ENCODE measurements at regions not wholly inside any gene's neighbourhood (a gene's known extent, or its start where the extent isn't known, plus 50 kb on each side); places are given as distances from the start of the nearest gene placed in this dataset.
A peak's percentile ranks its signal among the peaks of the same experiment; 100 is the strongest.

DNA sequence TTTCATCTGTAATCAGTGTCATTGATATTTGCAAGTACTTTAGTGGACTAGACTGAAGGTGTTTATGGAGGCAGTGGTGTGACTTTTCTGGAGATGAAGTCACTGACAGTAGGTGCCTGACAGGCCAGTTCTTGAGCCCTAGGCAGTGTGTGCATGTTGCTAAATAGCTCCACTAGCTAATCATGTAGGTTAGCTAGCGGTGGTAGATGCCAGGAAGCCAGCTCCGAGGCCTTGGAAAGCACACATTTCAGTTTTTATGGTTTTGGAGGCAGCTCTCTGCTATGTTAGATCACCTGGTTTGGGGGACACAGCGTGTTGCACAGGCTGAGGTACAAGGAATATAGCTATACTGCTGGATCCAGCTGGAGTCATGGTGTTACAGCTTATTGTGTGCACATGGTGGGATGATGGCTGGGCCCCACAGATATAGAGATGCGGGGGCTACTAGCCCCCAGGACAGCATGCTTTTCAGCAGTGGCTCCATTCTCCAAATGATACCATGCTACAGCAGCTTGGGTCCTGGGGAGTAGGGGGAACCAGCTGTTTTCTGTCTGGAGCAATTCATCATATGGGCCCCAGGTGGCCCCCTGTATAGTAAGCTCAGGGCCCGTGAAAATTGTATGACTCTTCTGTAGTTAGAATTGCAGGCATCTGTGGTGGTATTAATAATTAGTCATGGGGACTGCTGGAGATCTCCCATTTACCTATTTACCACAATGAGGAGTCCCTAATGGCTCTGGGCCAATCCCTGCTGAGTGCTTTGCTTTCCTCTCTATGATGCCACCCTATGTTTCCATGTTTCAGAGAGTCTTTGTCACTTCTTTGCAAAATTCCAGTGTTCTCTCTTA, 367.2 kb upstream of the LMO3 start:
- no peak for DNase-seq

DNA sequence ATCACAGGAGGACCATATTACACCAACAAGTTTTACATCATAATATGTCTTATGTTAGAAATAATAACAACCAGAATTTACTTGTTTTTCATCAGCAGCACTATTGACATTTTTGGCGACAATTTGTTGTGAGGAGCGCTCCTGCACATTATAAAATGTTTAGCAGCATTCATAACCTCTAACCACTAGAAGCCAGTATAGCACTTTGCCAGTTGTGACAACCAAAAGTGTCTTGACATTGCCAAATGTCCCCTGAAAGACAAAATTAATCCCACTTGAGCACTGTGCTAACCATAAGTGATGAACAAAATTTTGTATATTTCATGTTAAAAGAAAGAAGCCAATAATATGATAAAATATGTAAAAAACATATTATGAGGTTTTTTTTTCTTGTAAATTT, 356.9 kb upstream of the LMO3 start:
- DNase-seq, result no peak

DNA sequence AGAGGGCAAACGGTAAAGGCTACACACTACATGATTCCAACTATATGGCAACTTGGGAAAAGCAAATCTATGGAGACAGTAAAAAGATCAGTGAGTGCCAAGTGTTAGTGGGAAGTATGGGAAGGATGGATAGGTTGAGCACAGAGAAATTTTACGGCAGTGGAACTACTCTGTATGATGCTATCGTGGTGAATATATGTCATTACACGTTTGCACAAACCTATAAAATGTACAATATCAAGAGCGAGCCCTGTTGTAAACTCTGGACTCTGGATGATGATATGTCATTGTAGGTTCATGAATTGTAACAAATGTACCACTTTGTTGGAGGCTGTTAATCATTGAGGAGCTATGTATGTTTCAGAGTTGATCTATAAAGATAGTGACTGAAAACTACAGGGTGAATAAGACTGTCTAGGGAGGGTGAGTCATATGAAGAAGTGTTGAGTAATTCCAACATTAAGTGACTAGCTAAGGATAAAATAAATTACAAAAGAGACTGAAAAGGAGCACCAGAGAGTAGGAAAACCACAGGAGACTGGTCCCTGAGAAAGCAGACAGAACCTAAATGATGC, 349.2 kb upstream of the LMO3 start:
- DNase-seq, result no peak

DNA sequence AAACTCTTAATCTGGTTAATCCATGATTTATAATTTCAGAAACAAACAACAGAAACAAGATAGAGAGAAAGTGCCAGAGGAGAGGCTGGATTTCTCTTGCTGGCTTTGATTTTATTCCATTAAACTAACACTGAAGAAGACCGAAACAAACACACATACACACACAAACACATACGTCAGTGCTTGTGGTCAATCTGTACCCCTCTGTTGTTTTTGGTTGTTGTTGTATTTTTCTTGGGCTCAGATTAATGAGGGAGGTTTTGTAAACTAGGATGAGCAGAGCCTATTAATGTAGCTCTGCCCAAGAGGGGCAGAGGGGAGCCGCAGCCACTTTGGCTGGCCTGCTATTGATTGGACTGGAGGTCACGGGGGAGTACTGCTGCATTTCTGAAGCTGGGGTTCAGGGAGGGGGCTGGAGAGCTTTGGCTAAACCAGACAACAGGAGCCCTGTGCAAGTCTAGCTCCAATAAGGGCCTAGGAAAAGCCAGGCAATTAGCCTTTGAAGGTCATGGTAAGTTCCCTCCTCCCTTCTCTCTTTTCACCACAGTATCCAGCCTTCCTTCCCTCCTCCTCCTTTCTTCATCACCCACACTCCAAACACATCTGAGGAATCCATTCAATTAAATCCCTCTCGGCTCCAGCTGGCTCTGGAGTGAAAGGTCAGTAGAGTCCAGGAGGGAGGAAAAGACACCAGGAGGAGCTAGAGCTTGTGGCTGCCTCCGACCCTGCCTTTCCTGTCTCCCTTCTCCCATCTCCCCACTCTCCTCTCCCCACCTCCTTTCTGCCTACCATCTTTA, 344.1 kb upstream of the LMO3 start:
- DNase-seq, result no peak

DNA sequence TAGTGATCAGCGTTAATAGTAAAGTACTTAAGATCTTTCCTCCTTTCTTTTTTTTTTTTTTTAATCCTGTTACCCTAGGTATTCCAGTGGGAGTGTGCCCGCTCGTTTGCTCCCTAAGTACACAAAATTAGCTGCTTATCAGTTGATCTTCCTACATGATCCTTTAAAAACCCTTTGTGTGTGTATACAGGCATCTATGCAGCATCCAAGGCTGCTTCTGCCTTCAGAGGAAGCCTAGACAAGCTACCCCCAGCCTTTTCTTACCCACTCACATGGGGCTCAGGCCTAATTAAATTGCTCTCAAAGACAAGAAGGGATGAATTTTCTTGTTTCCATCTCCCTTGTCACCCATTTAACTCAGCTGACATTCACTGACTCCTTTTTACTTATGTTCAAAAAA, 343.4 kb upstream of the LMO3 start:
- DNase-seq, result no peak

DNA sequence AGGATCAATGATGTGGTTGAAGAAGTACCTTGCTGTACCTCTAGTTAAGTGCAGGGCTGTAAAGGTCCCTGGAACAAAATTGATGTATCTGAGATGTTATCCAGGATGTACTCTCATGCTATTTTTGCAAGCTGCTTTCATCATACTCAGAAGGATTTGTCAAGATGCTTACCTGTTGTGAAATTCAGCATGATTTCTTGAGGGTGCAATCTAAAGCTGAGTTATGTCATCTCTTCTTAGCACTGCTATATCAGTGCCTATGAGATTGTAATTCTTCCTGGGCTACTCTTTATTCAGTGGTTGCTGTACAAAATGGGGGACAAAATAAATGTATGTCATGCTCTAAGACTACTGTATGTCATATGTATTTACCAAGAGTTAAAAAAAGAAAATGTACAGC, 340.7 kb upstream of the LMO3 start:
- no peak for DNase-seq

DNA sequence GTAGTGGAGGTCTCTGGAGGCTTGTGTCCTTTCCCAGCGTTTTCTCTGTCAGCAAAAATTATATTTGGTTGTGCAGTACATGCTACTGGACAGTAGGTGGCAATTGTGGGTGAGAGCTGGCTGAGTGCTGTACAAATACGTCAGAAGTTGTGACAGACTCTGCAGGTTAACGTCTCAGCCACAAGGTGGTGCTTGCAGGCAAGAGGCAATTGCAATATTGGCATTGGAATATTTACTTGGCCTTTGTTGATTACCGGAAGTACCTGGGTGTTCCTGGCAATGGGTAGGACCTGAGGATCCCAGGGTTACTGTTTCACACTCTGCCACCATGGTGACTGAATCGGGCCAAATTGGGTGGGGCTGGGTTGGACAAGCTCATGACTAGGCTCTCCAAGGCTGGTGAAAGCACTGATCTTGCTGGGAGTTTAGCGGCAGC, 333.9 kb upstream of the LMO3 start:
- peak; percentile 19 for DNase-seq

DNA sequence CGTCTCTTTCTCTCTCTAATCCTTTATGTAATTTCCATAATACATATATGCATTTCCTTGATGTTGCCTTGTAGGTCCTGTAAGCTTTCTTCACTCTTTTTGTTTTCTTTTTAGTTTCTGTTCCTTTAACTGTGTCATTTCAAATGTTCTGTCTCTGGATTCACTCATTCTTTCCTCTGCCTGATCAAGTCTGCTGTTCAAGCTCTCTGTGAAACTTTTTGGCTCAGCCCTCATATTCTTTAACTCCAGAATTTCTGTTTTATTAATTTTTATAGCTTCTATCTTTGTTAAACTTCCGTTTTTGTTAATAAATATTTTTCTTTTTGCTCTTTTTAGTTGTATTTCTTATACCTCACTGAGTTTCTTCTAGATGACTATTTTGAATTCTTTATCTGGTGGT, 321.3 kb upstream of the LMO3 start:
- no peak for DNase-seq

DNA sequence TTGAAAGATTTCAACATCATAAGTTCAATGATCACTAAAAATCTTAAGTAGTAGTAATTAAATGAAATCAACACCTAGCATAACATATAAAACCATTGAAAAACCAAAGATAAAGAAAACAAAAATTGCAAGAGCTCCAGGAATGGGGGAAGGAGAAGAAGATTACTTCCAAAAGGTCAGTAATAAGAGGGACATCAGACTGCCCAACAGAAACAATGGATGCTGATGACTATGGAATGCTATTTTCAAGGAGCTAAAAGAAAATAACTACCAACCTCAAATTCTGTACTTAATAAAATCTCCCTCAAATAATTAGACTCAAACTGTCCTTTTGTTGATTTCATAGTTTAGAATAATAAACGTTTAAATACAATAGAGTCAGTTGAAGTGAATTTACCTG, 314.5 kb upstream of the LMO3 start:
- no peak for DNase-seq

DNA sequence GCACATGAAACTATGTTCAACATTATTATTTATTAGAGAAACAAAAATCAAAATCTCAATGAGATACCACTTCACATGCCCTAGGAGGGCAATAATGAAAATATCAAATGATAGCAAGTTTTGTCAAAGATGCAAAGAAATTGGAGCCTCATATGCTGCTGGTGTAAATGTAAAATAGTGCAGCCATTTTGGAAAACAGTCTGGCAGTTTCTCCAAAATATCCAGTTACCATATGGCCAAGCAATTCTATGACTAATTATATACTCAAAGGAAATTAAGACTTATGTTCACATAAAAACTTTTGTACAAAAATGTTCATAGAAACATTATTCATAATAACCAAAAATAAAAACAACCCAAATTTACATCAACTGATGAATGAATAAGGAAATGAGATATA, 313.6 kb upstream of the LMO3 start:
- no peak for DNase-seq

DNA sequence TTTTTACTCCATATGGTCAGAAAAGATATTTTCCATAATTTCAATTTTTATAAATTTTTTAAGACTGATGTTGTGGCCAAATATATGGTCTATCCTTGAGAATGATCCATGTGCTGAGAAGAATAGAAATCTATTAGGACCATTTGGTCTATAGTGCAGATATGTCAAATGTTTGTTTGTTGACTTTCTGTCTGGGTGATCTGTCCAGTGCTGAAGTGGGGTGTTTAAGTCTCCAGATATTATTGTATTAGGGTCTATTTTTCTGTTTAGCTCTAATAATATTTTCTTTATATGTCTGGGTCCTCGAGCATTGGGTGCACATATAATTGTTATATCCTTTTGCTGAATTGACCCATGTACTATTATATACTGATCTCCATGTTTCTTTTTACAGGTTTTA, 308.9 kb upstream of the LMO3 start:
- DNase-seq, result no peak

DNA sequence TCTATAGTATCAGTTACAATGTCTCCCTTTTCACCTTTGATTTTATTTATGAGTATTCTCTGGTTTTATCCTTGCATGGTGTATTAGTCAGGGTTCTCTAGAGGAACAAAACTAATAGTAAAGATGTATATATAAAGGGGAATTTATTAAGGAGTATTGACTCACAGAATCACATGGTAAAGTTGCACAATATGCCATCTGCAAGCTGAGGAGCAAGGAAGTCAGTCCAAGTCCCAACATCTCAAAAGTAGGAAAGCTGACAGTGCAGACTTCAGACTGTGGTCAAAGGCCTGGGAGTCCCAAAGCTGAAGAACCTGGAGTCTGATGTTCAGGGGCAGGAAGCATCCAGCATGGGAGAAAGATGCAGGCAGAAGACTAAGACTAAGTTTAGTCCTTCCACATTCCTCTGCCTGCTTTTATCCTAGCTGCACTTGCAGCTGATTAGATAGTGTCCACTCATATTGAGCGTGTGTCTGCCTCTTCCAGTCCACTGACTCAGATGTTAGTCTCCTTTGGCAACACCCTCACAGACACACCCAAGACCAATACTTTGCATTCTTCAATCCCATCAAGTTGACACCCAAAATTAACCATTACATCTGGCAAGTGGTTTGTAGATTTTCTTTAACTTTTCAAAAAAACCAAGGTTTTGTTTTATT, 308.0 kb upstream of the LMO3 start:
- DNase-seq, result no peak

DNA sequence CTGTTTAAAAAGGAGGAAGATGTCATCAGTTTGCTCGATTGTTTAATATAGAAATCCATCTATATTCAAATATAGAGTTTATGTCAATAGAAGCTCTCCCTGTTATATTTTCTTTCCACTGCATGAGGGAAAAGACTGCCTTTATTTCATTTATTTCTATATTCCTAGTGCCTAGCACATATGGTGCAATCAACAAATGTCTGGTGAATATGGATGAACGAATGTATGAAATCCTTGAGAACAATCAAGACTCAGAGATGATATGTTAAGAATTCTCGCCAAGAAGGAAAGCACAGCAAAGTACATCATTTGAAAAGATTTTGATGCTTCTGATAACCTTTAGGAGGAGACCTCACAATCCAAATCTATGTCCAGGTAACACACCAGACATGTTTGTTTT, 296.0 kb upstream of the LMO3 start:
- no peak for DNase-seq

DNA sequence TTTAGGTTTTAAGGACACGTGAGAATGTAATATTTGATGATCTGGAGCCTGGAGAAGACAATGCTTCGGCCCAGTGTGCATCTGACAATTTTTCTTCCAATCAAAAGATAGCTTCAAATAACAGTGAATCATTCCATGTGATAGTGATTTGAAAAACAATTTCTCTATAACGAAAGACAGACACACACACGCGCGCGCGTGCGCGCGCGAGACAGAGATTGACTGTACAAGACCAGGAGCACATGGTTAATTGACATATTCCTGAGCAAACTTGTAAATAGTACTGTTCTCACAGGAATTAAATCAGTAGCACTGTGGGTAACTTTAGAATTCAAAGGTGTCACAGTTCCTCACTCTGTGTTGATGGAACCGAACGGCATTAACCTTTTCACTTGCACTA, 287.5 kb upstream of the LMO3 start:
- DNase-seq, result no peak

DNA sequence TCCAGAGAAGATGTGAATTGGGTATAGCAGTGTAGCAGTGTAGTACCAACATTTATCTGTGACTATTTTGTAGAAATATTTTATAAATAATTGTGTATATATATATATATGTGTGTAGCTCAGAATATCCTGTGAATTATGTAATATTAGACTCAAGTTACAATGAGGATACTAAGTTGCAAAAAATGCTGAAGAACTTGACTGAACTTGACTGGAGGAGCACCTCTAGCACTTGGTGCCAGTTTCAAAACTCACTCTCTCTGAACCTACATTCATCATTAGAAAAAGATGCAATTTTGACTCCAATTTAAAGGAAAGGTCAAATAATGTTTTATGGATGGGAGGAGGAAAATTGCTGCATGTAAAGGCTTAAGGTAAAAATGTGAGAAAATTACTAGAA, 285.7 kb upstream of the LMO3 start:
- DNase-seq, result no peak

DNA sequence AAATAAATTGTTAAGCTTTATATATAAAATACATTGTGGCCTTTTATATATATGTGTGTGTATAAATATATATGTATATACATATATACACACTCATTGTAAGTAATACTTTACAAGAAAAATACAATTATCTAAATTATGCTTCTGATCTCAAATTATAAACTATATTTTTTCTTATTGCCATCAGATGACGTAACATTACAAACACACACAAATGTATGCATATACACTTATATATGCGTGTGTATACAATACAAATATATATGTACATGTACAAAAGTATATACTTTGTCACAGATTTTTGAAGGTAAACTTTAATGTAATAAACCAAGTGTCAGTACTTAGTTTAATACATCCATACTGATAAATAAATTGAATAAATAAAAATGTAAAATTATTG, 278.9 kb upstream of the LMO3 start:
- DNase-seq, result no peak

DNA sequence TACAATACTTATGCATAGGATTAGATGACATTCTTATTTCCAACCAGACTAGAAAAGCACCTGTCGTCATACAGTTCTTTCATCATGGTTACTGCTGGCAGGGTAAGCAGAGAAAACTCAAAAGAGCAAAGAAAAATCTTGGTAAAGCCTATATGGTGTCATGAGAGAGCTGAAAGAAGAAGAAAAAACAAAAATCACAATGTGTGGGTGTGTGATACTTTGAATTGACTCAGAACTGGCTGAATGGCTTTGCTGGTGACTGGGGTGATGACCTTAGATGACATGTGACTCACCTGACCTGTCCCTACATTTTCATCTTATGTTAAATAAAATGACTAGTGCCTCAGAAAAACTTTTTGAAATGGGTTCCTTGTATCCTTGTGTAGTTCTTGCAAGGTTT, 278.1 kb upstream of the LMO3 start:
- no peak for DNase-seq

DNA sequence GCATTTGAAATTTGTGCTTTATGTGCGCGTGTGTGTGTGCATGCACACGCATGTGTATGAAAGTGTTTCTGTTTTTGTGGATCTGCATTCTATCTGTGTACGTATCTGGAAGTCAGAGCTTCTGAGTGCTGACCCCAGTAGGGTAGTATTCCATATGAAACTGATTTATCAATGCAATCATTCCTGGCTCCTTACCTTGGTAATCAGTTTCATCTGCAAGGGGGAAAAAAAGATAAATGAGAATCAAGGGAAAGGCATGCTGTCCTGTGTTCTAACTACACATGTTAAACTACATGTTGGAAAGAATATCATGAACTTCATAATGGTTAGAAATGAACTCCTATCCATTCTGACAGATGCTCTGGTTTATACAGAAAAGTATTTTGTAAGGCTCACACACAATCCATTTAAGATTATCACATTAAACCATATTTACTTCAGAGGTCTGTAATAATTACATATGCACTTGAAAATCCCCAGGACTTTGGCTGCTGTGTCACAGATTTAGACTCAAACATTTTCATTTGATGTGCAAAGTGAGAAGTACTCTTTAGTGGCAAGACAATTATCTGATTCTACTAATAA, 276.1 kb upstream of the LMO3 start:
- no peak for DNase-seq

DNA sequence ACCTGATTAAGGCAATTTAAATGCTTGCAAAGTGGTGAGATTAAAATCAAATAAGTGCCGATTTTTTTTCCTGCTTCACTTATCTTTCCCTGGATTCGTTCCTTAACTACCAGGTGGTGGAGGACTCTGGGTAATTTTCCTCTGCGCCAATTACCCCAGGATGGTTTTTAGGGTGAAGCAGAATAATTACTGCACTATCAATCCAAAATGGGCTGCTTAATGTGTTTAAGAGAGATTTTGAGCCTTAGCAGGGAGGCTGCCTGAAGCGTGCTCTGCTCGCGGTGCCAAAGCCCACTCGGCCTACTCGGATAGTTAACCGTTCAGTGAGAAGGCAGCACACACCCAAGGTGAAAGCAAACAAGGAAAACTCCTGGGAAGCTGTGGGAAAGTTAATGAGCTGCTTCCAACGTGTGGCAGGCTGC, 274.9 kb upstream of the LMO3 start:
- peak; percentile 14 for DNase-seq

DNA sequence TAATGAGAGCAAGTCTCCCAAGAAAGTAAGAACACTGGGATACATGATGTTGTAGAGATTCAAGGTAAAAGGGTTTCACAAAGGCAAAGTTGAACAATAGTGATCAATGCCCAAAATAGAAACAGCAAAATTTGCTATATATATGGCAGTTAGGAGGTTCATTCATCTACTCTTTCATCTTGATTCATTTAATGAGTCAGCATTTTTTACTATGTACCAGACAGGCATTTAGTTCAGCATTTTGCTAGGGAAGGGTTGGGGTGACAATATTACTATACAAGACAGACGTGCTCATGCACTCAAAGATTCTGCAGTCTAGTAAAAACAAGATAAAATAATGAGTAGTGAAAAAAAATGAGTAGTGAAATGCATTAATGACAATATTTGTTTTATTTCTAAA, 264.9 kb upstream of the LMO3 start:
- DNase-seq, result no peak

DNA sequence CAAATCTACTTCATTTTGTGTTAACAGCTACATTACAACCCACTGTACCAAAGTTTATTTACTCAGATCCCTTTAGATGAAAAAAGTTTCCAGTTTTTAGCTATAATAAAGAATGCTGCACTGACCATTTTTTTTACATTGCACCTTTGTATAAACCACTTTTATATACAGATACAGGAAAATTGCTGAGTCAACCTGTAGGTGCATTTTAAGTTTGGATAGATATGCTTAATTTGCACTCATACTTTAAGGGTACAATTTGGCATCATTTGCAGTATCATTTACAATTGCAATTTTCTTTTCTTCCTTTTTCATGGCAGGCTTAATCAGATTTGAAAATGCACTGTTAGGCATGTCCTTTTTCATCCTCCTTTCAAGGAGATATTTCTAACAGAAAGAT, 257.8 kb upstream of the LMO3 start:
- no peak for DNase-seq

DNA sequence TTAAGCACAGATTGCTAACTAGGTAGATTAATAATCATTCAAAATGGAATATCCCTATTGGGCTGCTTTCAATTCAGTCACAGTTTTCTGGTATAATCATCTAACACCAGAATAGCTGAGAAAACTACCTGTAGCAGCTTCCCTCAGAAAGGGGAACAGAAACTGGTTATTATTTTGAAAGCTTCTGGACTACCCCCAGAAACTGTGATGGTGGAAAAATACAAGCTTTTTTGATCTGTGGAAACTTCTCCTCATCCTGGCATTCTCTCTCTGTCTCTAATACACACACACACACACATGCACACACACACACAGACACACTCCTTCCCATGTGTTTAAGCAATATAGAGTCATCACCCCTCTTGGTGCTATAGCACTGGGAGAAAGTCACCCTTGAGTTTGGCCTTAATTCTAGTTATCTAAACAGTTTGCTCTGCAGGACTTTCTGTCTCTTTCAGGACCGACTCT, 251.5 kb upstream of the LMO3 start:
- no peak for DNase-seq
